DND-41 (cell line): ENCODE measurements at regions not wholly inside any gene's neighbourhood (a gene's known extent, or its start where the extent isn't known, plus 50 kb on each side); places are given as distances from the start of the nearest gene placed in this dataset.

Experiments
- CTCF ChIP-seq: IDR thresholded peaks from 2 replicates; pipeline ENCODE4 v1.5.1; 2012; ENCODE audit warnings: borderline replicate concordance, low read length, moderate library complexity, mild to moderate bottlenecking; ENCODE audit not compliant: poor library complexity, severe bottlenecking; ENCODE audit errors: extremely low read depth
- EZH2 ChIP-seq: IDR thresholded peaks from 3 replicates; pipeline ENCODE4 v1.6.1; 2012; ENCODE audit warnings: borderline replicate concordance, low read depth, mild to moderate bottlenecking, moderate library complexity, low read length, inconsistent platforms; ENCODE audit not compliant: severe bottlenecking

GRCh38 chr6:132084811-132085509 lies 133.8 kb upstream of the CCN2 start:
- TF ChIP-seq CTCF: no peak
- TF ChIP-seq EZH2: no peak
